SK-N-MC (cell line): ENCODE measurements at regions not wholly inside any gene's neighbourhood (a gene's known extent, or its start where the extent isn't known, plus 50 kb on each side); places are given as distances from the start of the nearest gene placed in this dataset.

Source experiments
- DNase-seq: peaks from one replicate; pipeline ENCODE4 v3.0.0-alpha.2; 2011; ENCODE audit warnings: low read depth, low spot score
- H3K27ac ChIP-seq: fragments of 200-600 bp; sonication (generic); 2 replicates; pipeline ENCODE4 v1.5.1; 2016; ENCODE audit warnings: mixed run types
- H3K36me3 ChIP-seq: fragments of 200-600 bp; sonication (generic); 2 replicates; pipeline ENCODE4 v1.6.1; 2017; ENCODE audit warnings: antibody characterized with exemption, low read length, mixed read lengths; ENCODE audit not compliant: insufficient read depth
- H3K4me3 ChIP-seq: fragments of 200-600 bp; sonication (generic); 2 replicates; pipeline ENCODE4 v1.5.1; 2016
- H3K9ac ChIP-seq: fragments of 200-600 bp; sonication (generic); 2 replicates; pipeline ENCODE4 v1.8.0; 2017; ENCODE audit warnings: mixed run types, mixed read lengths; ENCODE audit not compliant: insufficient read length
- H3K9me3 ChIP-seq: fragments of 200-600 bp; sonication (generic); 2 replicates; pipeline ENCODE4 v1.6.1; 2017; ENCODE audit warnings: low read depth, mild to moderate bottlenecking, antibody characterized with exemption, low read length, moderate library complexity, mixed read lengths
- EZH2 ChIP-seq: fragments of 200-600 bp; sonication (generic); IDR thresholded peaks from one replicate; pipeline ENCODE4 v1.6.1; 2017; ENCODE audit warnings: antibody characterized with exemption
- FOXP2 ChIP-seq: optimal IDR thresholded peaks from 2 replicates; pipeline ENCODE3; 2011; ENCODE audit warnings: mild to moderate bottlenecking, moderate library complexity; ENCODE audit not compliant: insufficient read depth; ENCODE audit errors: extremely low read length, control extremely low read depth
- POLR2AphosphoS5 ChIP-seq: IDR thresholded peaks from 2 replicates; pipeline ENCODE4 v1.6.1; 2012; ENCODE audit warnings: mild to moderate bottlenecking, low read depth, low read length, borderline replicate concordance

- H3K27ac ChIP-seq = no peak overlapping the region
Measured at GRCh38 chr17:68658999-68659780, 58.0 kb upstream of the FAM20A start.

GRCh38 chr17:68657576-68657975 is 56.4 kb upstream of the FAM20A start:
- no peak overlapping the region for H3K27ac ChIP-seq
- no peaks in the 10 kb centered on the region for H3K36me3 ChIP-seq
- DNase-seq = no peak
- no peaks in the 10 kb centered on the region for H3K9me3 ChIP-seq
- H3K4me3 ChIP-seq = no peak overlapping the region
- H3K9ac ChIP-seq = no peak overlapping the region
- TF ChIP-seq FOXP2 (no peak), POLR2AphosphoS5 (no peak), EZH2 (no peak)

More at GRCh38 chr17:68658999-68659780, 58.0 kb upstream of the FAM20A start:
- Histone ChIP-seq H3K9me3 (no peaks in the 10 kb centered on the region), H3K36me3 (no peaks in the 10 kb centered on the region), H3K9ac (no peak overlapping the region), H3K4me3 (no peak overlapping the region)
- TF ChIP-seq FOXP2 = no peak
- TF ChIP-seq POLR2AphosphoS5 = no peak
- no peak for TF ChIP-seq EZH2
- no peak for DNase-seq

GRCh38 chr17:68657166-68657565 is 56.0 kb upstream of the FAM20A start:
- no peaks in the 10 kb centered on the region for H3K9me3 ChIP-seq
- no peak for DNase-seq
- no peak for TF ChIP-seq POLR2AphosphoS5
- no peak for TF ChIP-seq EZH2
- no peak for TF ChIP-seq FOXP2
- H3K9ac ChIP-seq = no peak overlapping the region
- H3K4me3 ChIP-seq = no peak overlapping the region
- H3K27ac ChIP-seq = no peak overlapping the region
- no peaks in the 10 kb centered on the region for H3K36me3 ChIP-seq

- no peak for DNase-seq
- Histone ChIP-seq H3K36me3 (no peaks in the 10 kb centered on the region), H3K9ac (no peak overlapping the region), H3K9me3 (no peaks in the 10 kb centered on the region), H3K4me3 (no peak overlapping the region), H3K27ac (no peak overlapping the region)
- no peak for TF ChIP-seq EZH2
- TF ChIP-seq POLR2AphosphoS5 = no peak
- no peak for TF ChIP-seq FOXP2
Measured at GRCh38 chr17:68656666-68657065, 55.5 kb upstream of the FAM20A start.
